HL-60 (cell line): ENCODE measurements at regions not wholly inside any gene's neighbourhood (a gene's known extent, or its start where the extent isn't known, plus 50 kb on each side); places are given as distances from the start of the nearest gene placed in this dataset.

Experiments used
- GABPA ChIP-seq: IDR thresholded peaks from 2 replicates; pipeline ENCODE4 v1.6.1; 2012; ENCODE audit warnings: low read depth
- POLR2AphosphoS5 ChIP-seq: IDR thresholded peaks from 2 replicates; pipeline ENCODE4 v1.6.1; 2012; ENCODE audit warnings: low read depth
- REST ChIP-seq: IDR thresholded peaks from 2 replicates; pipeline ENCODE4 v1.6.1; 2012; ENCODE audit warnings: low read depth; ENCODE audit not compliant: insufficient replicate concordance
- SPI1 ChIP-seq: IDR thresholded peaks from 2 replicates; pipeline ENCODE4 v1.6.1; 2012; ENCODE audit warnings: low read depth, mild to moderate bottlenecking, borderline replicate concordance
- TF ChIP-seq, protein P1 (sequence below): IDR thresholded peaks from one replicate; pipeline ENCODE4 v1.5.1; 2011; ENCODE audit warnings: low read length, control low read depth, inconsistent platforms; ENCODE audit not compliant: insufficient read depth

DNA sequence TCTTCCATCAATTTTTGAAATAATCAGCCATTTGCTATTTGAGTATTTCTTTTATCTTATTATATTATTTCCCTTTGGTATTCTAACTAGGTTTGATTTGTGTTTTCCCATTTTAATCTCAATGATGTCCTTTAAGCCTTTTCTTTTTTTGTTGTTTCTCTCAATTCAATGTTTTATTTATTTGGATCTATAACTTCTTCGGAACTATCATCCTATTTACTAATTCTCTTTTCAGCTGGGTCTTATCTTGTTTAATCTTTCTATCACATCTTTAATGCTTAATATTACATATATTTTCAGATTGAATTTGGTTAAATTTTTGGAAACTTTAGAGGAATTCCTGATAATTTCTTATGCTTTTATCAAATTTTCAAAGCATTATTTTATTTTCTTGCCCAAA, 448.3 kb downstream of the SOX11 start:
- TF ChIP-seq POLR2AphosphoS5 (no peak), REST (no peak), GABPA (no peak), SPI1 (no peak)
- TF ChIP-seq, protein P1, sequence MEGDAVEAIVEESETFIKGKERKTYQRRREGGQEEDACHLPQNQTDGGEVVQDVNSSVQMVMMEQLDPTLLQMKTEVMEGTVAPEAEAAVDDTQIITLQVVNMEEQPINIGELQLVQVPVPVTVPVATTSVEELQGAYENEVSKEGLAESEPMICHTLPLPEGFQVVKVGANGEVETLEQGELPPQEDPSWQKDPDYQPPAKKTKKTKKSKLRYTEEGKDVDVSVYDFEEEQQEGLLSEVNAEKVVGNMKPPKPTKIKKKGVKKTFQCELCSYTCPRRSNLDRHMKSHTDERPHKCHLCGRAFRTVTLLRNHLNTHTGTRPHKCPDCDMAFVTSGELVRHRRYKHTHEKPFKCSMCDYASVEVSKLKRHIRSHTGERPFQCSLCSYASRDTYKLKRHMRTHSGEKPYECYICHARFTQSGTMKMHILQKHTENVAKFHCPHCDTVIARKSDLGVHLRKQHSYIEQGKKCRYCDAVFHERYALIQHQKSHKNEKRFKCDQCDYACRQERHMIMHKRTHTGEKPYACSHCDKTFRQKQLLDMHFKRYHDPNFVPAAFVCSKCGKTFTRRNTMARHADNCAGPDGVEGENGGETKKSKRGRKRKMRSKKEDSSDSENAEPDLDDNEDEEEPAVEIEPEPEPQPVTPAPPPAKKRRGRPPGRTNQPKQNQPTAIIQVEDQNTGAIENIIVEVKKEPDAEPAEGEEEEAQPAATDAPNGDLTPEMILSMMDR, result no peak
